GM12891 (cell line): ENCODE measurements at regions not wholly inside any gene's neighbourhood (a gene's known extent, or its start where the extent isn't known, plus 50 kb on each side); places are given as distances from the start of the nearest gene placed in this dataset.

ENCODE experiments used
- PAX5 ChIP-seq: IDR thresholded peaks from 2 replicates; pipeline ENCODE4 v1.6.1; 2011; ENCODE audit warnings: low read length, moderate library complexity, mild to moderate bottlenecking; ENCODE audit not compliant: insufficient read depth, severe bottlenecking
- POLR2A ChIP-seq: IDR thresholded peaks from 2 replicates; pipeline ENCODE4 v1.6.1; 2011; ENCODE audit warnings: low read depth, low read length, control low read depth
- POLR2AphosphoS5 ChIP-seq: IDR thresholded peaks from 2 replicates; pipeline ENCODE4 v1.6.1; 2011; ENCODE audit warnings: low read depth, low read length, control low read depth
- POU2F2 ChIP-seq: IDR thresholded peaks from 2 replicates; pipeline ENCODE4 v1.6.1; 2011; ENCODE audit warnings: low read depth, mild to moderate bottlenecking, control low read depth, low read length, moderate library complexity
- SPI1 ChIP-seq: IDR thresholded peaks from 2 replicates; pipeline ENCODE4 v1.6.1; 2011; ENCODE audit warnings: low read depth, low read length, control low read depth
- TAF1 ChIP-seq: IDR thresholded peaks from 2 replicates; pipeline ENCODE4 v1.6.1; 2011; ENCODE audit warnings: low read depth, low read length, control low read depth

DNA sequence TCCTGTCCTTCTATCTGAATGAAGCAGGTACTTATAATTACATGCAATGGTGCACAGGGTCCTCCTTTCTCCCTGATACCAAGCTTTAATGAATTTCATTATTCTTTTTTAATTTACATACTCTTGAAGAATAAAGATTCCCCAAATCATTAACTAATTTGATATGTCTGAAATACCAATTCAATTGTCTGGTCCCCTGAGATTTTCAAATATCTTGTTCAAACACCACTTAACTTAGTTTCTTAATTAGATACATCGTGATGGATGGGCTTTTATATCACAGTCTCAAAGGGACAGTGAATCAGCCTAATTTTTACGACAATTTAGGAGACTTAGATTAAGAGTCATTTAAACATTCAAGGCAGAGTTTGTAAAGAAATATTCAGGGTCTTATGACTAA lies 1054.6 kb downstream of the PLA2G4A start:
- TF ChIP-seq POLR2AphosphoS5 (no peak), POLR2A (no peak), TAF1 (no peak), SPI1 (no peak), POU2F2 (no peak), PAX5 (no peak)
